A549 (cell line): ENCODE measurements at regions not wholly inside any gene's neighbourhood (a gene's known extent, or its start where the extent isn't known, plus 50 kb on each side); places are given as distances from the start of the nearest gene placed in this dataset.
"Not testable (repeated sequence)": the region's sequence is repeated elsewhere in the genome, so short reads cannot be mapped to it uniquely, and the experiment has no call there.

Experiments used
- ATAC-seq, 2 experiments: fragments of 200-7000 bp in 1 of 2; fragments of >200 bp in 1 of 2; cut with Nextera tagmentation in 1 of 2; cut with Tn5 transposase in 1 of 2; 3 replicates each; pipeline versions ENCODE4 v1.8.0 to v1.9.1; 2018 to 2020; ENCODE audit warnings: mild to moderate bottlenecking in 1 of 2, moderate library complexity in 1 of 2
- CTCF ChIA-PET: fragments of 300-600 bp; sonication (Branson Sonifier 250); formaldehyde crosslinking; extraction: SDS; loops from one replicate; lab custom pipeline; 2021; ENCODE audit warnings: antibody characterized with exemption, inconsistent platforms; lab: Yijun Ruan, JAX
- POLR2A ChIA-PET: fragments of 350-600 bp; formaldehyde crosslinking; extraction: SDS; loops from one replicate; lab custom pipeline; 2021; ENCODE audit warnings: antibody characterized with exemption, inconsistent platforms; lab: Yijun Ruan, JAX
- DNase-seq, 2 experiments: peaks; one replicate each; pipeline versions ENCODE4 v3.0.0 to v3.0.0-alpha.2; 2011 to 2016; ENCODE audit warnings: low read depth in 1 of 2, low spot score in 1 of 2
- FAIRE-seq: peaks from 2 replicates; lab custom pipeline; 2011; peaks lifted over from hg19 to GRCh38; lab: Jason Lieb, UNC
- H3K27ac ChIP-seq, 2 experiments: fragments of >200 bp; sonication (Bioruptor Twin); formaldehyde crosslinking; 3 replicates each; pipeline ENCODE4 v1.5.1; 2016 to 2017
- H3K4me1 ChIP-seq: fragments of >200 bp; sonication (Bioruptor Twin); formaldehyde crosslinking; 3 replicates; pipeline ENCODE4 v1.6.1; 2016
- H3K4me2 ChIP-seq: fragments of >200 bp; sonication (Bioruptor Twin); formaldehyde crosslinking; 3 replicates; pipeline ENCODE4 v1.6.1; 2016
- H3K4me3 ChIP-seq: fragments of >200 bp; sonication (Bioruptor Twin); formaldehyde crosslinking; 3 replicates; pipeline ENCODE4 v1.5.1; 2016
- H3K9me3 ChIP-seq: fragments of >200 bp; sonication (Bioruptor Twin); formaldehyde crosslinking; 3 replicates; pipeline ENCODE4 v1.6.1; 2016
- BCL3 ChIP-seq: fragments of >200 bp; sonication (Bioruptor Twin); formaldehyde crosslinking; IDR thresholded peaks from 3 replicates; pipeline ENCODE4 v1.6.1; 2016
- BHLHE40 ChIP-seq: IDR thresholded peaks from 2 replicates; pipeline ENCODE4 v1.6.1; 2012; ENCODE audit warnings: low read depth, low read length, inconsistent platforms
- CBX2 ChIP-seq: fragments of 200-600 bp; sonication (generic); IDR thresholded peaks from 2 replicates; pipeline ENCODE4 v1.6.1; 2016; ENCODE audit warnings: low read depth, mild to moderate bottlenecking, borderline replicate concordance
- CEBPB ChIP-seq, 2 experiments: fragments of >200 bp in 1 of 2; sonication (Bioruptor Twin) in 1 of 2; formaldehyde crosslinking in 1 of 2; IDR thresholded peaks; 2 replicates each; pipeline ENCODE4 v1.6.1; 2012 to 2016
- CHD2 ChIP-seq: fragments of 150-350 bp; IDR thresholded peaks from 2 replicates; pipeline ENCODE4 v1.6.1; 2014; ENCODE audit warnings: low read length; ENCODE audit not compliant: partially characterized antibody
- FOSB ChIP-seq: fragments of 250-450 bp; sonication (Bioruptor Pico); IDR thresholded peaks from 2 replicates; pipeline ENCODE4 v1.5.0; 2020; ENCODE audit warnings: mild to moderate bottlenecking, moderate library complexity
- HES2 ChIP-seq: fragments of >200 bp; sonication (Bioruptor Twin); formaldehyde crosslinking; IDR thresholded peaks from 2 replicates; pipeline ENCODE4 v1.6.1; 2016
- HOXA7 ChIP-seq: fragments of 250-450 bp; sonication (Bioruptor Pico); IDR thresholded peaks from 2 replicates; pipeline ENCODE4 v1.5.0; 2020; ENCODE audit warnings: mild to moderate bottlenecking, moderate library complexity
- HOXB13 ChIP-seq: fragments of 250-450 bp; sonication (Bioruptor Pico); IDR thresholded peaks from 2 replicates; pipeline ENCODE4 v1.5.0; 2020; ENCODE audit warnings: low read depth, mild to moderate bottlenecking, moderate library complexity
- HOXB5 ChIP-seq: fragments of 250-450 bp; sonication (Bioruptor Pico); IDR thresholded peaks from 2 replicates; pipeline ENCODE4 v1.5.0; 2020; ENCODE audit warnings: mild to moderate bottlenecking, moderate library complexity
- KDM1A ChIP-seq: fragments of 200-600 bp; sonication (generic); IDR thresholded peaks from 2 replicates; pipeline ENCODE4 v1.6.1; 2016; ENCODE audit warnings: low read depth, mild to moderate bottlenecking
- MAFK ChIP-seq: fragments of 450-650 bp; IDR thresholded peaks from 2 replicates; pipeline ENCODE4 v1.6.1; 2014; ENCODE audit not compliant: partially characterized antibody
- MYC ChIP-seq: IDR thresholded peaks from 2 replicates; pipeline ENCODE4 v1.6.1; 2012; ENCODE audit warnings: mild to moderate bottlenecking, inconsistent platforms, low read length, improper control_type of control experiment, borderline replicate concordance
- PHF8 ChIP-seq: fragments of 200-600 bp; sonication (generic); IDR thresholded peaks from 2 replicates; pipeline ENCODE4 v1.6.1; 2016; ENCODE audit warnings: low read depth, mild to moderate bottlenecking, antibody characterized with exemption, moderate library complexity, borderline replicate concordance
- RAD21 ChIP-seq, 2 experiments: fragments of >200 bp in 1 of 2; sonication (Bioruptor Twin) in 1 of 2; formaldehyde crosslinking in 1 of 2; IDR thresholded peaks in 1 of 2; conservative IDR thresholded peaks in 1 of 2; 2 replicates in 1 of 2; 3 replicates in 1 of 2; pipeline ENCODE4 v1.6.1; 2012 to 2018; ENCODE audit warnings: inconsistent platforms in 1 of 2
- RFX5 ChIP-seq: fragments of 450-650 bp; IDR thresholded peaks from 2 replicates; pipeline ENCODE4 v1.7.1; 2014; ENCODE audit warnings: antibody characterized with exemption, mild to moderate bottlenecking, moderate library complexity
- RNF2 ChIP-seq: fragments of 200-600 bp; sonication (generic); IDR thresholded peaks from 2 replicates; pipeline ENCODE4 v1.6.1; 2016; ENCODE audit warnings: low read depth, mild to moderate bottlenecking, antibody characterized with exemption, moderate library complexity, borderline replicate concordance
- TFCP2L1 ChIP-seq: fragments of 250-450 bp; sonication (Bioruptor Pico); IDR thresholded peaks from 2 replicates; pipeline ENCODE4 v1.5.0; 2021; ENCODE audit warnings: mild to moderate bottlenecking
- ZC3H11A ChIP-seq: fragments of 450-650 bp; IDR thresholded peaks from 2 replicates; pipeline ENCODE4 v1.6.1; 2014; ENCODE audit warnings: antibody characterized with exemption, mild to moderate bottlenecking
- ZFP36 ChIP-seq: fragments of 450-650 bp; IDR thresholded peaks from 2 replicates; pipeline ENCODE4 v1.6.1; 2014; ENCODE audit warnings: borderline replicate concordance; ENCODE audit not compliant: partially characterized antibody
- ZSCAN20 ChIP-seq: fragments of 250-450 bp; sonication (Bioruptor Pico); IDR thresholded peaks from 2 replicates; pipeline ENCODE4 v1.8.0; 2022; ENCODE audit warnings: mild to moderate bottlenecking, moderate library complexity
- WGBS: methylation state at CpG from one replicate; pipeline ENCODE4 v1.1.6; 2017; ENCODE audit errors: missing lambda C conversion rate; 5-methylcytosine and 5-hydroxymethylcytosine counted together
- TF ChIP-seq, protein P1 (sequence below): IDR thresholded peaks from 2 replicates; pipeline ENCODE4 v1.6.1; 2012; ENCODE audit warnings: low read depth, borderline replicate concordance
- TF ChIP-seq, protein P2 (sequence below): IDR thresholded peaks from 2 replicates; pipeline ENCODE4 v1.6.1; 2012

DNA sequence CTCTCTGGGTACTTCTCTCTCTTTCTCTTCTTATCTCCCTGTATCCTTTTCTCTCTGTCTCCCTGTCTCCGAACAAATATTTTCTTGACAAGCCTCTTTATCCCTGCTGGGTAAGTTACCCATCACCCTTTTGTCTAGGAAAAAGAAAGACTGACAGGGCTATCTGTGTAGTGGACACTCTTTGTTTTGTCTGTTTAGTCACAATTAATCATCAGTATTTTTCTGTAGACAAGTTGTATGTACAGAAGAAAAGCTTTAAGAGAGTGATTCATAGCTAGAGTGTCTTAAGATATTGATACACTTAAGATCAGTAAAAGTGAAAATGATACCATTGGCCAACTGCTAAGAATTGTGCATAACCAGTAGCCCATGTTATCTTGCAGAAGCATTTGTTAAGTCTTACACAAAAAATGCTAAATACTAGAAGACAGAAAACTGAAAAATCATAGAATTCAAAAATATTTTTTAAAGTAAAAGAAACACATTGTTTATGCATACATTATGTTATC is 1043.8 kb upstream of the EDIL3 start:
- Histone ChIP-seq H3K9me3 (no peaks in the 10 kb centered on the region), H3K27ac (no peak overlapping the region), H3K4me2 (no peak overlapping the region), H3K4me3 (no peak overlapping the region), H3K4me1 (no peaks in the 10 kb centered on the region)
- no peak for FAIRE-seq
- CTCF ChIA-PET = no interaction called here
- WGBS = 10% methylated on average over 1 of the region's 1 CpG
- no peak for DNase-seq
- ATAC-seq = no peak
- TF ChIP-seq PHF8 = no peak
- TF ChIP-seq BHLHE40 = no peak
- TF ChIP-seq CEBPB (IDR thresholded peaks at IDR 0.05) = no peak
- TF ChIP-seq ZSCAN20 = no peak
- no peak for TF ChIP-seq HOXB13
- TF ChIP-seq BCL3 = no peak
- TF ChIP-seq CBX2 = no peak
- TF ChIP-seq HES2 = no peak
- no peak for TF ChIP-seq ZFP36
- no peak for TF ChIP-seq RAD21 (conservative IDR thresholded peaks at IDR 0.05 in 1 of 2, IDR thresholded peaks at IDR 0.05 in 1 of 2)
- TF ChIP-seq HOXA7 = no peak
- no peak for TF ChIP-seq MYC
- no peak for TF ChIP-seq HOXB5 (CRISPR knock-in tag)
- TF ChIP-seq CHD2 = no peak
- TF ChIP-seq, protein P1, sequence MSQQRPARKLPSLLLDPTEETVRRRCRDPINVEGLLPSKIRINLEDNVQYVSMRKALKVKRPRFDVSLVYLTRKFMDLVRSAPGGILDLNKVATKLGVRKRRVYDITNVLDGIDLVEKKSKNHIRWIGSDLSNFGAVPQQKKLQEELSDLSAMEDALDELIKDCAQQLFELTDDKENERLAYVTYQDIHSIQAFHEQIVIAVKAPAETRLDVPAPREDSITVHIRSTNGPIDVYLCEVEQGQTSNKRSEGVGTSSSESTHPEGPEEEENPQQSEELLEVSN = no peak
- no peak for TF ChIP-seq ZC3H11A
- no peak for TF ChIP-seq TFCP2L1 (CRISPR knock-in tag)
- no peak for TF ChIP-seq FOSB (CRISPR knock-in tag)
- TF ChIP-seq RNF2 = no peak
- no peak for TF ChIP-seq KDM1A
- POLR2A ChIA-PET = no interaction called here

DNA sequence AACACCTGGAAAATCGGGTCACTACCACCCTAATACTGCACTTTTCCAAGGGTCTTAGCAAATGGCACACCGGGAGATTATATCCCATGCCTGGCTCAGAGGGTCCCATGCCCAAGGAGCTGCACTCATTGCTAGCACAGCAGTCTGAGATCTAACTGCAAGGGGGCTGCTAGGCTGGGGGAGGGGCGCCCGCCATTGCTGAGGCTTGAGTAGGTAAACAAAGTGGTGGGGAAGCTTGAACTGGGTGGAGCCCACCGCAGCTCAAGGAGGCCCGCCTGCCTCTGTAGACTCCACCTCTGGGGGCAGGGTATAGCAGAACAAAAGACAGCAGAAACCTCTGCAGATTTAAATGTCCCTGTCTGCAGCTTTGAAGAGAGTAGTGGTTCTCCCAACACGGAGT is 1047.0 kb upstream of the EDIL3 start:
- POLR2A ChIA-PET, H3K9me3 ChIP-seq, CTCF ChIA-PET, H3K4me1 ChIP-seq, H3K4me2 ChIP-seq, FAIRE-seq, H3K27ac ChIP-seq, DNase-seq, ATAC-seq, H3K4me3 ChIP-seq: not testable (repeated sequence)
- 2% methylated on average over 6 of the region's 7 CpGs for WGBS

DNA sequence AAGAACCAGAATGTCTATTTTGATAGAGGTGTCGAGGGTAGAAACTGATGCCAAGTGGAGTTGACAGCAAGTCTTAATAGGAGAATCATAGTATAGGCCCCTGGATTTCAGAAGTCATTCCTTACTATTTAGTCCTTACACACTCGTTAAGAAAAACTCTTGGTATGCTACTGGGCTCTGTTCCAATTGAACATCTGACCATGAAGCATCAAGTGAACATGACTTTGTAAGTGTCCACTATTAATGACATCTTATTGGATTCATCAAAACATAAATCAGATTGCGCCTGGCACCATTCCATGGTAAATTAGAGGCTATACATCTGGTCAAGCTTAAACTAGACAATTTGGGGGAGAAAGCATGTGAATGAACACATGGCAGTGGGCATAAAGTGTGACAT is 1056.5 kb upstream of the EDIL3 start:
- WGBS = 24% methylated on average over 3 of the region's 3 CpGs
- ATAC-seq = no peak
- no peaks in the 10 kb centered on the region for H3K9me3 ChIP-seq
- no peaks in the 10 kb centered on the region for H3K4me1 ChIP-seq
- no peak for FAIRE-seq
- no peak overlapping the region for H3K27ac ChIP-seq
- H3K4me3 ChIP-seq = no peak overlapping the region
- CTCF ChIA-PET = no interaction called here
- TF ChIP-seq CBX2 (no peak), RFX5 (no peak), MAFK (no peak)
- TF ChIP-seq, protein P2, sequence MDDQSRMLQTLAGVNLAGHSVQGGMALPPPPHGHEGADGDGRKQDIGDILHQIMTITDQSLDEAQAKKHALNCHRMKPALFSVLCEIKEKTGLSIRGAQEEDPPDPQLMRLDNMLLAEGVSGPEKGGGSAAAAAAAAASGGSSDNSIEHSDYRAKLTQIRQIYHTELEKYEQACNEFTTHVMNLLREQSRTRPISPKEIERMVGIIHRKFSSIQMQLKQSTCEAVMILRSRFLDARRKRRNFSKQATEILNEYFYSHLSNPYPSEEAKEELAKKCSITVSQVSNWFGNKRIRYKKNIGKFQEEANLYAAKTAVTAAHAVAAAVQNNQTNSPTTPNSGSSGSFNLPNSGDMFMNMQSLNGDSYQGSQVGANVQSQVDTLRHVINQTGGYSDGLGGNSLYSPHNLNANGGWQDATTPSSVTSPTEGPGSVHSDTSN = no peak
- DNase-seq = no peak
- POLR2A ChIA-PET = no interaction called here
- no peak overlapping the region for H3K4me2 ChIP-seq
